HG02870 (cell line): ENCODE measurements at regions not wholly inside any gene's neighbourhood (a gene's known extent, or its start where the extent isn't known, plus 50 kb on each side); places are given as distances from the start of the nearest gene placed in this dataset.

ENCODE experiments used
- ATAC-seq: cut with Tn5 transposase; IDR thresholded peaks from one replicate; pipeline ENCODE4 v1.9.1; 2021; ENCODE audit warnings: mild to moderate bottlenecking, moderate library complexity; ENCODE audit not compliant: unreplicated experiment

DNA sequence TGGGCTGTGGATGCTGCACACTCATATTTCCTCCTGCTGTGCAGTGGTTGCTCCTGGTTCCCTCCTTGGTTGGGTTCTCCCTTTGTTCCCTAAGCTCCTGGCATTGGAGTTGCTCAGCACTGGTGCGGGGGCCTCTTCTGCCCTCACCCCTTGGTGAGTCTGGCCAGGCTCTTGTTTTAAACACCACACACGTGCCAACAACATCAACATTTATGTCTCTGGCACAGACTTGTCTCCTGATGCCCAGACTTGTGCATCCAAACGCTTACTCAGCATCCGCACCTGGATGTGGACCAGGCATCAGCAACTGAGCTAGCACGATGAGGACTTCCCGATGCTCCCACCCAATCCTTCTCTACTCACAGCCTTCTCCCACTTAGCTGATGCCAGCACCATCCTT, 627.6 kb downstream of the NPHP4 start:
- no peak for ATAC-seq

DNA sequence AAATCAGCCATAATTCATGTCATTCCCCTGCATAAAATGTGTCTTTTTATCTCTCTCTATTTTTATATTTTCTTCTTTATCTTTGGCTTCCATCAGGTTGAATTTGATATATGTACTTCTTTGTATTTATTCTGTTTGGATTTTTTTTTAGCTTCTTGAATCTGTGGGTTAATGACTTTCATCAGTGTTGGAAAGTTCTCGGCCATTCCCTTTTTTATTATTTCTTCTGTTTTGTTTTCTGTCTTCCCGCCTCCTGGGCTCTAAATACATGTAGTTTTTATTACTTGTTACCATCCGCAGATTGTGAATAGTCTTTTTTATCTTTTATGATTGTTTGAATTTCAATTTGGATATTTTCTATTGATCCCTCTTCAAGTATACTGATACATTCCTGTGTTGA, 637.5 kb downstream of the NPHP4 start:
- no peak for ATAC-seq

DNA sequence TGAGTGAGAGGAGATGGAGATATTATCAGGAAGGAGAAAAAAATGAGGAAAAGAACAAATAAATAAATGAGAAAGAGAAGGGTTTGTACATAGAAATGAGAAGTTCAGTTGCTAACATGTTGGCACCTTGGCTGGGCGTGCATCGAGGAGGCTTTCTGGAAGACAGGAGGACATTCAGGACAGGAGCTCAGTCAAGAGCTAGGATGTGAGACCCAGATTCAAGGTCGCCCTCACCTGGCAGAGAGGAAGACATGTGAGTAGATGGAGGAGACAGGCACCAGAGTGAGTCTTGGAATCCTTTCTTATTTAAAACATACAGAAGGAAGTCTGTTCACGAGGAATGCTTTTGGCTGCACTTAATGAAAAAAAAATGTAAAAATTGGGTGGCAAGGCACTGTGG, 640.9 kb downstream of the NPHP4 start:
- ATAC-seq: no peak

DNA sequence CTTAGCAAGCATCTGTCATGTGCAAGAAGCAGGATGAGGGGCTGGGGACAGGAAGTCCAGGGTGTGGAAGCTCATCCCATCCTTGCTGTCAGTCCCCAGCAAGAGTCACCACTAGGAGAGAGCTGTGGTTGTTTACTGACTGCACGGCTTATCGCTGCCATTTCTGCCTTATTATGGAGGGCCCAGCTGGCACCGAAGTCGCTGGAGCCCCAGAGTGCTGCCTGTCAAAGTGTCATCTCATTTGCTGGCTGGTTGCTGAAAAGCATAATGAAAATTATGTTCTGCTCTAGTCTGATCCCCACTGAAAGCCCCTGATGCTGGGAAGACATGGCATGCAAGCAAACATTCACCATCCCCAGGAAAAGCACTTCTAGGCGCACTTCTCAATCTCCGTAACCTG, 642.7 kb downstream of the NPHP4 start:
- no peak for ATAC-seq

DNA sequence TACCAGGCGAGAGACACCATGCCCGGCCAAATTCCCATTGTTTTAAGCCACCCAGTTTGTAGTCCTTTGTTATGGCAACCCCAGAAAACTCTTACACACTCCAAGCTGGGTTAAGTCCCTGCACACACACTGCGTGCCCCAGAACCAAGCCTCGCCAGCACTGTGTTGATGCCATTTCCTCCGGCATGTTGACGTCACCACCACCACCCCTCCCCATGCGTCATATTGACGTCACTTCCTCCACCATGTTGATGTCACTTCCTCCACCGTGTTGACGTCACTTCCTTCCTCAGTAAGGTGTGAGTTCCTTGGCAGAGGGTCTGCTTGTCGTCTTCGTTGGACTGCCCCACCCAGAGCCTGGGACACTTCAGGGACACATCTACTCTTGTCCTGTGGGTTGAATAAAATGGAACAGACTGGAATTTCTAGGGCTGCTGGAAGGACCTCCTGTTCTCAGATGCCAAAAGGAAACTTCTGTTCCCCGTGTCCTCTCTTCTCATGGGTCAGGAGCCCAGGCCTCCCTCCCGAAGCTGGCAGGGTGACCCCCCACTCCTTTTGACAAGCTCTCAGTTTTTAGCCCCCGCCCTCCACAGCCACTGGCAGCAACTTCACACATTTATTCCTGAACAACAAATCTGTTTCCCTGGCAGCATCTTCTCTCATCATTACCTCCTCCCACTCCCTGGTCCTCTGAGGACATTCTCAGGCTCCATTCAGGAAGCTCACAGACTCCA, 643.3 kb downstream of the NPHP4 start:
- ATAC-seq: no peak

DNA sequence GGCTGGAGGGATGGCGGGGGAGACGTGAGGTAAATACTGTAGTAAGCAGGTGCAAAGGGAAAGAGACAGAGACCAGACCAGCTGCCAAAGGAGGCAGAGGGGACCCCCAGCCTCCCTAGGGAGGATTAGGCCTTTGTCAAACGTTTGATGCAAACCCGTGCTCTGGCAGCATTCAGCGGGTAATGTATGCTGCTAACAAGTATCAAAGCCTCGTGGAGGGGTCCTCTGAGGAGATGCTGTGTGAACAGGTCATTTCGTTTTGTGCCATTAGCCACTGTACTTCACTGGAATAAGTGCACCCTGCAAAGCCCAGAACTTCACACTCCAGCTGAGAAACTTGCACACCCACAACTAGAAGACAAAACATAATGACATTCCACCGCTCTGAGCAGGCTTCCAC, 644.5 kb downstream of the NPHP4 start:
- no peak for ATAC-seq

DNA sequence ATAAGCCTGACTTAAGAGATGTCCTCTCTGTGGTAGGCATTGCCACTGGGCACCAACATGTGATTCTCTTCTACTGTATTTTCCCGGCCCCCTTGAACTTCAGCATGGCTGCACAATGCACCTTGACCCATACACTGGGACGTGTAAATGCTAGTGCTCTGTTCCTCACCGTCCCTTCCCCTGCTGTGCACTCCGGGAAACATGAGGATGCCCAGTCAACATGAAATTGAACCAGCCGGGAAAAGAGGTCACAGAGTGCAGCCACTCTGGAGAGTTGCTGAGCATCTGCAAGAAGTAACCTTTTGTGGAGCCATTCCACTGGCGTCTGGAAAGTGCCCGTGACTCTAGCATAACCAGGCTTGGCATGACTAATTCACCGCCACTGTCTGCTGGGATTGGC, 646.7 kb downstream of the NPHP4 start:
- no peak for ATAC-seq

DNA sequence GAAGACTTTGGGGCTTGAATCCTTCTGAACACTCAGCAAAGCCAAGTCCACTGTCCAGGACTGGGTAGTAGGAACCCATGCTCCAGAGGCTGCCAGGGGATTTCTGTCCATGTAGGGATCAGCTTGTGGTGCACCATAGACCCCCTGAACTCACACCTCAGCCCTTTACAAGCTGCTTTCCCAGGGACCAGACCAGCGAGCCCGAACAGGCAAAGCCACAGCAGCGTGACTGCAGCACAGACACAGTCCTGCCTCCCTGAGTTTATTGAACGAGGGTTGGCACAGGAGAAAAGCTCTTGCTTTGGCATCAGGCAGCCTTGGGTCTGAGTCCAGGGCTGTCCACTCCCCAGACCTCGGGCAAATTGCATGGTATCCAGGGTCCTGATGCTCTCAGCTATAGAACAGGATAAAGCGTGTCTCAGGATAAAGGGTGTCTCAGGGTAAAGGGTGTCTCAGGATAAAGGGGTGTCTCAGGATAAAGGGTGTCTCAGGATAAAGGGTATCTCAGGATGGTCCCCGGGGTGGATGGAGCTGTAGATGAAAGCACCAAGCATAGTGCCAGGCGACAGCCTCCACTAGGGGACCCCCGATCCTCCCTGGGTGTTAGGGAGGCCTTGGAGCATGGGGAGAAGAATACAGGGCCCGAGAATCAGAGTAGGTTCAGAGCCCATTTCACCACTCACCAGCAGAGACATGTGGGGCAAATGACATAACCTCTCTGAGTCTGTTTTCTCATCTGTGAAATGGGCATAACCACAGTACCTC, 648.8 kb downstream of the NPHP4 start:
- no peak for ATAC-seq

DNA sequence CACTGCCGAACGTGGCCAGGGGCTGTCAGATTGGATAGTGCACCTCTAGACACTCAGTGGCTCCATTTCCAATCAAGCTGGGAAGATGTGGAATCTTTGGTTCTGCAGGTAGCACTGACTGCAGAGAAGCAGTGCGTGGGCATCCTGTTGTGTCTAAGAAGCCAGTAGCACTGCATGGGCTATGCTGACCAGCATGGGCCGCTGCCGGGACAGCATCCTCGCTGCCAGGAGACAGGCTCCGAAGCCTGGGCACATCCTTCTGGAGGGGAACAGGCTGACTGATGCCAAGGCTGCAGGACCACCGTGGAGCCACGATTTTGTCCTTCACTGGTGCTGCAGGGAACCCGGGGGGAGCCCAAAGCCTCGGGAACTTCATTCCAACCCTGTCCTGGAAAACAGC, 649.4 kb downstream of the NPHP4 start:
- ATAC-seq: no peak

DNA sequence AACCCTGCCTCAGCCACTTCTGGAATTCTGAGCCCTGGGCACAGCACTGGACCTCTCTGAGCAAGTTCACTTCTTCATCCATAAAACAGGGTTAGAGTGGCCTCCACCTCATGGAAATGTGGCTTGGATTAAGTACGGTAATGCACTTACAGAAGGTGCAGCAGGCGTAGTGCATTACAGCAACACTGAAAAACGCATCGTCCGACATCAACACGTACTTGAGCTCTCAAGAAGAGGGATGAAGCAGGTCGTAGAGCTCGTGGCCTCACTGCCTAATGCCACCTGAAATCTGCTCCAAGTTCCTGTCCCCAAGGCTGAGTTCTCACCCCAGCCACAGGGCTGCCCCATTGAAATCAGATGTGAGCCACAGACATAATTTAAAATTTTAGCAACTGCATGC, 650.1 kb downstream of the NPHP4 start:
- no peak for ATAC-seq

DNA sequence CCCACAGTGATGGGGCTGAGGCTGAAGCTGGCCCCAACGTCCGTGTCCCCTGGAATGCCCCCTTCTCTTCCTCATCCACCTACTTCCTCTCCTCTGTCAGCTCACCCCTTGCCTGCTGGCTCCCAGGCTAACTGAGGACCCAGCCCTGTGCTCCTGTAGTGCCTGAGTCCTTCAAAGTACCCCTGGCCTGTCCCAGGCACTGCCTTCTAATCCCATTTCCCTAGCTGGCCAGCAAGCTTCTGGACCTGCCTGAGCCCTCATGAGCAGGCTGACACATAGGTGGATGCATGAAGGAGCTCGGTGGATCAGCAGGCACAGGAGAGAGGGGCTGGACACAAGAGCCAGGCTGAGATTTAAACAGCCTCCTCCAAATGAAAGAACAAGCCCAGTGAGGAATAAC, 650.8 kb downstream of the NPHP4 start:
- ATAC-seq: no peak

DNA sequence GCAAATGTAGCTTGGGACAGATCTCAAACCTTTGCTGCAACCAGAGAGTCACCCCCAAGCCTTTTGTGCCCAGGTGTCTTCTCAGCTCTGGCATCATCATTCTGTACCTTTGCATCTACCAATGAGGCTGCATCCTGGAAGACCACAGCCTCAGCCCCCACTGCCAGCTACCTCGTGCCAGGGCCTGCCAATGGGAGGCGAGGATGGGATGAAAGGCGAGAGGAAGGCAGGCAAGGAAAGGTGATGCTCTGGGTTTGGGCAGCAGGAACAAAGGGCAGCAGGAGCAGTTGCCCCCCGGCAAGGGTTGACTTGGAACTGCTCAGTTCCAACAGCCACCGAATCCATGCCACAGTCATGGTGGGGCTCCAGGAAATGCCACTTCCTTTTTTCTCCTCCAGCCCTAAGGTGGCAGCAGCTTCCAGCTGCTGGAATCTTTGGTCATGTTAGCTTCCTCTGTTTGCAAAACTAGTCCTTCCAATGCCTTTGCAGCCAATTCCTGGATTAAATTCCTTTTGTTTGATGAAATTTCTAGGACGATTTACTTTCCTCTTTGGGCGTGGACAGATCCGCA, 651.6 kb downstream of the NPHP4 start:
- no peak for ATAC-seq

DNA sequence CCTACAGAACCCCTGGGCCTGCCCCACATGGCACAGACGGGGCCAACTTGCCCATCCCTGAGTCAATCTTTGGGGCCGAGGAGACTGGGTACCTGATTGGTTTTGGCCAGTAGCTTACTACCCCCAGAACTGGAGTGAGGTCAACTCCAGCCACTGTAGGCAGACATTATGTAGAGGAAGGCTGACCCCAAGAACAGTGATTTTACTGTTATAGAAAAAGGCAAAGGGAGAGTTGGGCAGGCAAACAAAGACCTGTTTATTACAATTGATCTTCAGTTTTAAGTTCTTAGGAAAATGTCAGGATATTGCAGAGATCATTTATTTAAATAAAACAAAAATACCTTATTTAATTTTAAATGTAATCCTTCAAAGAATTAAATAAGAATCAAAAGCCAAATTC, 653.8 kb downstream of the NPHP4 start:
- ATAC-seq: no peak

DNA sequence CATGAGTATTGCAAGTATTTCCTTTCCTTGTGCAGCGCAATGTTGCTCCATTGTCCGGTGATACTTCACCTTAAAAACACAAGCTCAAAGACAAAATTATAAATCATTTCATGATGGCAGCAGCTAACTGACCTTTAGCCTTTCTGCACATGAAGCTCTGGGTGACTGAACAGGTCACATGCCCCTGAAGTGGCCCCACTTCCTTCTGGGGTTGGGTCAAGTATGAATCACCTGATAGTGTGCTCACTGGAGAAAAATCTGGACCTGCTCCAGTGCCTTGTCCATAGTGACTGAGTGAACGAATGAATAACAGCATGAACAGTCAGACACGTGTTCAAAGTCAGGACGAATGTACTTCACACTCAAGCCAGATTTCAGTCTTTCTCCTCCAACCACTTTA, 658.9 kb downstream of the NPHP4 start:
- no peak for ATAC-seq

DNA sequence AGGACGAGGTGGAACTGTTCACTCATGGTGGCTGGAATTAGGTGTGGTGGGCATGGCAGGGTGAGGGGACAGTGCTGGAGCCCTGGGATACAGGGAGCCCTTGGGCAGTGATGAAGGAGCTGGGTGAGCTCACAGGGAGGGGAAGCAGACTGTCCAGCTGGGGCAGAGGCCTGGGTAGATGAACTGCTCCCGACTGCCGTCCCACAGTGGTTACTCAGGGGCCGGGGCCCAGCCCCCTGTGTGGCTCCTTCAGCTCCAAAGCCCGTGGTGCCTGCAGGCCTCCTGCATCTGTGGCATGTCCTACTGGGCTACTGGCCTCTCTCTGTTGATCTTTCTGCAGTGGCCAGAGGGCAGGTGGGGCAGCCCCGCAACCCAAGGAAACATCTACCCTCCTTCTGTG, 661.1 kb downstream of the NPHP4 start:
- ATAC-seq: no peak

DNA sequence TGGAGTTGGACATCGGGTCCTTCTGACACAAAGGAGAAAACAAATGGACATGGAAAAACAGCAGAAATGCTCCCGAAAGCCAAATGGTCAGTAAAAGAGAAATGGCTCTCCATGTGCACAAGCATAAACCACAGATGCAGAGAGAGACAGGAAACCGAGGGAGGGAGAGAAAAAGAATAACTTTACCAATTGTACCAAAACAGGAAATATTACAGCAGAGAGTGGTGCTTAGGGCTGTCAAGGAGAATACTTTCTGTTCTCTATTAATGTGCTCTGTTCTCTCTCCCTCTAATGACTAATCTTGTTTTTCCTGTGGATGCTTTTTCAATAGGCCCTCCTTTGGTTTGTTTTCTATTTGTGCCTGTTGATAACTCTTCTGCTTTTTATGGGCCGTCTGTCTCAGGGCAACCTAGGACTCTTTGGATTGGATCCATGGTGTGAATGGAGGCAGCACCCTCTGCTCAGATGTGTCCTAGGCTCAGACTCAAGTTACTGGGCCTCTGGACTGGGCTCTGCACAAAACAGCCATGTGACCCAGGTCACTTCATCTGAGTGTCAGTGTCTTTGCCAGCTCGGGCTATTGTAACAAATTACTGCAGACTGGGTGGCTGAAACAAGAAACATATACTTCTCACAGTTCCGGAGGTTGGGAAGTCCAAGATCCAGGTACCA, 663.0 kb downstream of the NPHP4 start:
- no peak for ATAC-seq

DNA sequence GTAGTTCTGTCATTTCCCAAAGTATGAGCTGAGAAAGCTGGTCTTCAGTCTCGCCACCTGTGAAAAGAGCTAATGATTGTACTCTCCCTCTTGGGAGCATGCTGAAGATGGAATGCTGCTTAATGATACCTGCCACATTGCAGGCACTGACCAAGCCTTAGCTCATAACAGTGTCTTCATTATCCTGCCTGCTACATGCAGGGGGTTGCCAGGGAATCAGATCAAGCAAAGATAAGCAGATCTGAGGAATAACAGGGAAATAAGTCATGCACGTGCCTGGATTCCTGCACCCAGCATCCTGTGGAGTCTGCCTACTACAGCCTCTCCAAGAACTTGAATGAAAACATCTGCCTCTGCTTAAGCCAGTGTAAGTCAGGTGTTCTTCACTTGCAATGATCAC, 667.3 kb downstream of the NPHP4 start:
- ATAC-seq: no peak

DNA sequence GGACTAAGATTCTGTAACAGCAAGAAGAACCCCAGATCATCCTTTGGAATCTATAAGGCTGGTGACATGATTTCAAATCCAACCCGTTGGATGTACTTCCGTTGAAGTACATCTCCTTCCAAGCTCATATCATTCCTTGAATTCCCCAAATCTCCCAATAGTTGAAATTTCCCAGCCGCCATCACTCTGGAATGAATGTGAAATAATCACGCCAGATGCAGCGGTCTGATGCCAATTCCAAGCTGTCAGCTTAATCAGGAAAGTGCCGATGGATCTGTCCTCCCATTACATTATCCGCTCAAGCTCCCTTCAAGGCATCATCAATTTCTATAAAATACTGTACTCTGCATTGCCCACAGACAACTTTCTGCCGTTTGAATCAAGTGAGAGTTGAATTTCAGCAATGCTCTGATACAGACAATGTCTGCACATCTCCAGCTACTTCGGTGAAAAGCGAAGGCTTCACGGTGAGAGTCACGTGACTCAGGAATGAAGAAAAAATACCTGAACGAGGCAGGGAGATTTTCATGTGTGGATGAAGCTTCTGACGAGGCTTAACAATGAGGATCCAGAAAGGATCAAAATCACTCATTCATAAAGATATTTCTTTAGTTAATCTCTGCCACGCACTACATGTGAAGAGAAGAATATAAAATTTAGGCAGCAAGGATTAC, 663.9 kb downstream of the AJAP1 start:
- no peak for ATAC-seq

DNA sequence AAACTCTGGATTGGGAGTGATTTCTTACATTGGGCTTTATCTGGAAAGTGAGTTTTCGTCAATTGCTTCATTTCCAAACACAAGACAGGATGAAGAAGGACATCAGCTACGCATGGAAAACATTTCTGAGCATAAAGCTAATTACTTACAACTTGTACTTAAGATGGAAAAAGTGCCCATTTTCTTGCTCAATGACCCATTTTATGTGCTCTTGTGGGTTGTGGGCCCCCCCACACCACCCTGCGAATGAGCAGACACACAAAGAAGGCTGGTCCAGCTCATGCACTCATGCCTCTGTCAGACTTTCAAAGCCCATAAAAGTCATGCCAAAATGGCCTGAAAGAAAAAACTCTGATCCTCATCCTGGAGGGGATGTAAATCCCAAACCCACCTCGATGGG, 663.0 kb downstream of the AJAP1 start:
- ATAC-seq: no peak

DNA sequence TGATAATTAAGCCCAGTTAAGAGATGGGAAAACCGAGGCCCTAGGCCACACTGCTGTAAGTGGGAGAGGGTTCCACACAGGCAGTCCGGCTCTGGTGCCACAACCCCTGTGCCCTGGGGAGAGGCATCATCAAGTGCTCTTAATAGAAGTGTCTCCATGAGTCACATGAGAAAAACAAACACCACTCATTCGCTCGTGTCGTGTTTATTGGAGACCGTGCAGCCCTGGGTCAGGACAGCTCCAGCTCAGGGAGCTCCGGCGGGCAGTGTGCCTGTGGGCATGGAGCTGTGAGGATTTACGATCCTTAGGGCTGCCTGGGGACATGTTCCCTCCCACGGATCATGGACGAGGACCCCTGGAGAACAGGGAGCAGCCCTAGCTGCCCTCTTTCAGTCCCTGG, 658.5 kb downstream of the AJAP1 start:
- no peak for ATAC-seq

DNA sequence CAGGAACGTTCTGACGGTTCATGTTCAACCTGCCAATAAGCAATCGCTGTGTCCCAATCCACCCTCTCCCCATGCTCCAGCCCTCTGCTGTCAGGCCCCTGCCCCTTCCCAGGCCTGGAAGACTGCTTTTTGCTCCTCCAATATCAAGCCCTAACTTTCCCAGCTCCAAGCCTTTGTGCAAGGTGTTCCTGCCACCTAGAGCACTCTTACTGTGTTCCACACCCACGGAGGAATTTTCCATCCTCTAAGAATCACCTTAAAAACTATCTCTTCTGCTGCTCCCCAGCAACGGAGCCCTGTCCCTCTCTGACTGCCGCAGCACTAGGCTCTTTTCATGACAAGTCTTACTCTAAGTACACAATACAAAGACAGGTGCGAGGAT, 657.9 kb downstream of the AJAP1 start:
- no peak for ATAC-seq
